Stimulated activated CD4-positive, alpha-beta T cell treated with anti-CD3 and anti-CD28 coated beads, Interleukin-2, amount 100 ng/mL, for 4 hours (primary cell): ENCODE measurements at regions not wholly inside any gene's neighbourhood (a gene's known extent, or its start where the extent isn't known, plus 50 kb on each side); places are given as distances from the start of the nearest gene placed in this dataset.

Experiments used
- DNase-seq: peaks from one replicate; pipeline ENCODE4 v3.0.0-alpha.2; 2020; ENCODE audit warnings: low read depth

GRCh38 chr3:193850084-193850619 is 257.1 kb downstream of the OPA1 start:
- no peak for DNase-seq

DNA sequence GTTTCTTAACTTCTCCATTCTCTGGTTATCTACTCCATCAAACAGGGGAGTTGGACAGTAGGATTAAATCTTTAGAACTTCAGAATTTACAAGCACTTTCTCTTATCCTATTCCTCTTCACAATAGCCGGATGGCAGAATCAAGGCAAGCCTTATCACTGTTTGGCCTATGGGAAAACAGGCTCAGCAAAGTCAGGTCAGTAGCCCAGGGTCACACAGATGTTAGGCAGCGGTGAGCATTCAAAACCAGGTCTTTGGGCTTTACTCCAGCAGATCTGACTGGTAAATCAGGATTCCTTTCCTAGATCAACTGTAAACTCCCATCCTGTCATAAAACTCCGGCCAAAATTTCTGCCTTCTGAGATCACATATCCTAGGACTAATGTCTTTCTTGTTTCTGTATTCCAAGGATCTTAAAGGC is 258.4 kb downstream of the OPA1 start:
- DNase-seq = no peak

DNA sequence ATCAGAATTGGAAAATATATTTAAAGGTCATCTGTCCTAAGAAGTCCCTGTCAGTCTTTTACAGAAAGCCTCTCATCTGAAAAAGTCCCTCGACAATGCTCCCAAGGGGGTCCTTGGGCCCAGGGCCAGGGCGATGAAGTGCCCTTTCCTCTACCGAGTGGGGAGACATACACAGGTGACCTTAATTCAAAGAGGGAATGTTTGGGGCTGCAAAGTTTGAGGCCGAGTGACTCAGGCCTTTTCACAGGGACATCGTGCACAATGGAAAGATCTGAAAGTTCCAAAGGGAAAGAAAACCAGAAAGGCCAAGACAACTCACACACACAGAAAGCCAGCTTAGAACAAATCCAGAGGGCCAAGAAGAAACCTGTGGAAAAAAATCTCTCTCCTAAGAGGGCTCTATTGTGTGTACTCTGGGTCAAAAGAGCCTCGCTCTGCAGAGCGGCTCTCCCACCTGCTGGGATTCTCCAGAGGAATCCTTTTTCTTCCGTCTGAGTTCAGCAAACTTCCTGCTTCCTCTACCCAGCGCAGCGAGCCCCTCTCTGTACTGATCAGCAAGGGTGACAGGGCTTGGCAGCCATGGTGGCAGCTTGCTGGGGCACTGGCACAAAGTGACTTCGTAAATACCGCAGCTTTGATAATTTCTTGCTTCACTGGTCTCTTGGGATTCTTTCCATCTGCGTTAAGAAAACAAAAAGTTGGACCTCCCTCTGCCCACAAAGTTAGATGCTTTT is 259.1 kb downstream of the OPA1 start:
- DNase-seq = no peak

GRCh38 chr3:193852901-193853300 is 259.9 kb downstream of the OPA1 start:
- no peak for DNase-seq

DNA sequence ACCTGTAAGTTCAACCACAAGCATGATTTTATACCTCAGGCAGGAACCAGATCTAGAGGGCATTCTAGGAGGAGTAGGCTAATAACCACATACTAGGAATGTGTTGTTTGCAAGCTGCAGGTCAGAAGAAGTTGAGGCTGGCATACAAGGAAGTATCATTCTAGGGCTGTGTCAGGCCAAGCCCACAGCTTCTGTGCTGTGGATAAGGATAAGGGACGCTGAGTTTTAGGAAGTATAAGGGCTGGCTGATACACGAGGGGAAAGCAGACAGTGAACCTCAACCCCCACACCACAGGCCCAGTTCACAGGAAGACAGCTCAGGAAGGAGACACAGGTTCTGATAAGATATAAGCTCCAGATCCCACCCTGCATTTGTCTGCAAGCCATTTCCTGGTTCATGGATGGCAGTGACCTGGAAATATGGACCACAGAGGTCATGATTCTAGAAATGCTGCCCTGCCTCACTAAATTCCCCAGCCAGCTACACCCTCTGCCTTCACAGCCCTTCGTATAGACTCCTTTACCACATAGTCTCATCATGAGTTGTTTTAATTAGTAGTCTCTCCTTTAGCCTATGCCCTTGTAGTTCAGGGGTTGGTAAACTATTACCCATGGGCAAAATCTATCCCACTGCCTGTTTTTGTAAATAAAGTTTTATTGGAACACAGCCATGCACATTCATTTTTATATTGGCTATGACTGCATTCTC is 260.7 kb downstream of the OPA1 start:
- no peak for DNase-seq

DNA sequence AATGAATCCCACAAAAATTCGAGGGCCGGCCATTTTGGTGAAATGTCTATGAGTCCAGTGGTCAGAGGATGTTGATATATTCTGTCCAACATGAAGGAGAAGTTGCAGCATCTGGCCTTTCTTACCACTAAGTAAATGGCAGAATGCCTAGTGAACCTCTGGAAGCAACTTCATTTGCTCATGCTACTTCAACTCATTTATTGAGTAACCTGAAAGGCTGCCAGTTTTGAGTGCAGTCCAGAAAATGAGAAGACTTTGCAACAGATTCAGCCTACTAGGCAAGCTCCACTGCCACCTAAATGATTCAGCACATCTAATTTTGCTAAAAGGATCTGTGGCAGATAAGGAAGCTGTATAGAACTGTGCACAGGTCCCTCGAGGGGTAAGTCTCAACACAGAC is 265.0 kb downstream of the OPA1 start:
- no peak for DNase-seq

DNA sequence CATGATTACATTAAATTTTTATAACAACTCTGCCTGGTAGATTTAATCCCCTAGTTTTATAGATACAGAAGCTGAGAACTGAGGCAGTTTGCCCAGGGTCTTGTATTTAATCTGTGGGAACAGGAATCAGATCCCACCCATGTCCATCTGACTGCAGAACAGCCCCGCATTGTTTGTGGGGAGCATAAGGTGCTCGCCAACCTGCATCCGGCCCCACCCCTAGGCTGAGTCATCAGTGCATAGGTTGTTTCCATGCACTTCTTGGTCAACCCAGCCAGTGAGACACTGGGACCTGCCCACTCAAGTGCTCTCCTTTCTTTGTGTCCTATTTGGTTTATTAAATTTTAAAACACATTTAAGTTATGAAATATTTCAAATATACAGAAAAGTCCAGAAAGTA is 266.2 kb downstream of the OPA1 start:
- no peak for DNase-seq

DNA sequence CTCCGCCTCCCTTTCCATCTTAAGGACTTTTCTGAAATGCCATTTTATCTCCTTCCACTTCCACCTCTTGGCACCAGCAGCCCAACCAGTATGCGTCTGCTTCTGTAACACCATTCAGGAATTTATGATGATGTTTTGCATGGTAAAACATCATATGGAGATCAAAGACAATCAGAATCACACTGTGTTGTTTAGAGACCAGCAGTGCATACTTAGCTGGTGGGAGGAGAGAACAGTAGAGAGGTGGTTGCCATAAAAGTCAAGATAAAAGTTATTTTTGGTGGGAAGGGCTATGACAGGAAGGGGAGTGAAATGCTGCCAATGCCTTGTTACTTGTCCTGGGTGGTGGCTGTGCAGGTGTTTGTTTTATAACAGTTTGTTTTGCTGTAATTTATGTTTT is 268.0 kb downstream of the OPA1 start:
- DNase-seq = no peak

GRCh38 chr3:193862843-193863242 is 269.8 kb downstream of the OPA1 start:
- no peak for DNase-seq

DNA sequence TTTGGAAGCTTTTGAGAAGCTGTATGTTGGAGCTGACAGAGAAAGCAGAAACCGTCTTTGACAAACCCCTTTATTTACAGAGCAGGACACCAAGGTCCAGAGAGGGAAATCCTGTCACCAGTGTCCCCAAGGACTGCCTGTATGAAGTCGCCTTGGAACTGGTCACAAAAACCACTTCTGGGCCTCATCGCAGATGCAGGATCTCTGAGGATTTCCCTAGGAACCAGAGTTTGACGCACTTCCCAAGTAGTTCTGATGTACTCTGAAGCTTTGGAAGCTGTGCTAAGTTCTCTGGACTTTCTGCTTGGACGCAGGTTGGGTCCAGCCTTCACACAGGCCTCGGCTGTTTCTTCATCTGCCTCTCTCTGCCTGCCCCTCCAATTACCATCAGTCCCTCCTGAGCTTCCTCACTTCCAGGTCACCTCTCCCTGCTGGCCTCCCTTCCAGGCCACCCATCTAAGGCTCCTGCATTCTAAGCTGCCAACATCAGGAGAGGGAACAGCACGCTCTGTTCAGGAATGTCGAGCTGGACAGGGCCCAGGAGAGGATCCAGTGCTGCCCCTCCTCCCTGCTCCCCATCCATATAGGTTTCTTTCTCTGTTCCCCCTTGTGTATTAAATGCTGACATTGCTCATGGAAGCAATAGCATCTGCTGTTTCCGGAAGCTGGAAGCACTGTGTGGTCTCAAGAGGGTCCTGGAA is 270.8 kb downstream of the OPA1 start:
- no peak for DNase-seq

- no peak for DNase-seq
Measured at GRCh38 chr3:193865339-193865738, 270.6 kb upstream of the HES1 start.

DNA sequence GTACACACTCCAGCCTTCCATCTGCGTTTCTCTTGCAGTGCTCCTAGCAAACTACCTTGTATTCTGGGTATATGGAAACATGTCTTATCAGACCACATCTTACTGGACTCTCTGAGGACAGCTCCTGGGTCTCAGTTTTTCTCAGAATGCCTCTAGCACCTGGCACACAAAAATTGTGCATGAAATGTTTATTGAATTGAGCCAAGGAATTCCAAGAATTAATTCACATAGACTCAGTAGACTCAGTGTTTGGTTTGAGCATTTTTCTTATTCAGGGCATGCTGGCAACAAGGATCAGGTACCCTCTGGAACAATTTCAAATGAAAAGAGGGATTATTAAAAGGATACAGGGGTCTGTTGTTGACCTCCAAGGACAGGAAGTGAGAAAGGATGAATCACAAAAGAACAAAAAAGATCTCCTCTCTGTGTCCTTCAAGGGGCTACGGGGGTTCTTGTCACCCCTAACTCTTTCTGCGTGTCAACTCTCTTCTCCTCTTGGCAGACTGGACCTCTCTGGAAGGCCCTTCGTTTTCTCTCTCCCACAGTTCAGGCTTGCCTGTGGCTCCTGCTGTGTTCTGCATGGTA is 270.0 kb upstream of the HES1 start:
- no peak for DNase-seq

DNA sequence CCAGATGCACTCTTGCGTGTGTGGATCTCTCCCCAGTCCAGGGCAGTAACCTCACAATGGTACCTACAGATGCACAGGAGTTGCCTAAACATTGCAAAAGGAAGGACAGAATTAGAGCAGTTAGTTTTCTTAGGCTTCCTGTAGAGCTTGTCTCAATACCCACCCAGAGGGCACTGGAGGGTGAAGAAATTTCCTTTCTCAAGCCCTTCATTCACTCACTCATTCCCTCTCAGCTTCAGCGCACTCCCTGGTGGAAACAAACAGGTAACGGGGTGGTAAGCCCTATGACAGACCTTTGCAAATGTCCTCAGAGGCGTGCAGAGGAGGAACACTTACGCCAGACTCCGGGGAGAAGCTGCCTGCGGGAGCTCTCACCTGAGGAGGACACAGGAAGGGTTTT is 267.4 kb upstream of the HES1 start:
- no peak for DNase-seq

DNA sequence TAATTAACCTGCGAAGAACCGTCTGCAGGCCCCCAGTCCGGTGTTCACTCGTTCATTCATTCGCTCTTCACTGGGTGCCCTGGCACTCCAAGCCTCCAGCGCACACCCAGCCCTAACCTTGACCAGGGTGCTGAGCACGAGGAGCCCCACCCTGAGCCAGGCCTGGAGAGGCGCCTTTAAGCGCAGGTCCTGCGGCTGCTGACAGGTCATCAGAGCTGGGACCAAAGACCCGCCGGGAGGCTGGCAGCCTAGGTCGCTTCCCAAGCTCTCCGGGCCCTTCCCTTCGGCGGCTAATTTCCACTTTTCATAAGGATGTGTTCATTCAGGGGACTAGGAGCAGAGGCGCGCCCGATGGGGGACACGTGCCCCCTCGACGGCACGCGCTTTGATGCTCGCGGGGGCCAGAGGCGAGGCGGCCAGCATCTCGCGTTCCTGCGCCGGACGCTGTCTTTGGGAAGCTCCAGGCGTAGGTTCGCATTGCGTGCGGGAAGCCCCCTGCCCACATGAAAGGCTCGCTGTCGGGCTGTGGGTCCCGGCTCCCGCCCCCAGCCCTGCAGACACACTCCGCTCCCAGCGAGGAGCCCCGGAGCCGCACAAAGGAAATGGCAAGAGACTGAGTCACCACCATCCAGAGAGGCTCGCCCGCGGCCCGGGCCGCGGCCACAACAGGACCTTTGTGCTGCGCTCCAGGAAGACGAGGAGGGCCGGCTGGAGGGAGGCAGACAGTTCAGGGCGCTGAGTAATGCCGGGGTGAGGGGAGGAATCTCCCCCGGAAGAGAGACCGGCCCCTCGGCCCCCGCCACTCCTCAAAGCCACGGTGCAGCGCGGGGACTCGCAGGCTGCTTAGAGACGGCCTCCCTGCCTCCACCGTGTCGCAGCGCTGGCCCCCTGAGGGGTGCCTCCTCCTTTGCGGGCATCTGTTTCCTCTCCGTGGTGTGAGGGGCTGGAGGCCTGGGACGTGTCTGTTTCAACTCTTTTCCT is 266.4 kb upstream of the HES1 start:
- no peak for DNase-seq

GRCh38 chr3:193870376-193871219 is 265.4 kb upstream of the HES1 start:
- DNase-seq = no peak

GRCh38 chr3:193871220-193871485 is 264.8 kb upstream of the HES1 start:
- DNase-seq = no peak

DNA sequence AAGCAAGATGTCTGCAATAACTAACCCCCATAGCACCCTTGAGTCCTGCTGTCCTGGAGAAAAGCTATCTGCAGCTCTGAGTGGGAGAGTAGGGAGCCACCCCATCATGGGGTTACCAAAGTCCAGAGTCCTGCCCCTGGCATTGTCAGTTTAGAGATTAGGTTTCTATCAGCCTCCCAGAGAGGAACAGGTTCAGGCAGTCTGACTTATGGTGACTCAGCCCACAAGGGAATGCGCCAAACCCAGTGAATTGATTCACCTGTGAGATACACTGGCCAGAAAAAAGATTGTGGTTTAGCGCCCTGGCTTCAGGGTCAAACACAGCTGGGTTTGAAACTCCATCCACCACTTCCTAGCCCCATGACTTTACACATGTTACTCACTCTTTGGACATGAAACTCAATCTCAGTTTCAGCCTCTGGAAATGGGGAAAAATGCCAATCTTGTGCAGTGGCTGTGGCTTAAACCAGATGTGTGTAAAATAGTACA is 263.6 kb upstream of the HES1 start:
- DNase-seq = no peak

GRCh38 chr3:193873426-193874201 is 262.3 kb upstream of the HES1 start:
- no peak for DNase-seq

GRCh38 chr3:193874512-193874911 is 261.4 kb upstream of the HES1 start:
- DNase-seq = no peak
